Spleen (tissue), 11 donors: ENCODE measurements at regions not wholly inside any gene's neighbourhood (a gene's known extent, or its start where the extent isn't known, plus 50 kb on each side); places are given as distances from the start of the nearest gene placed in this dataset.

Source experiments
- DNase-seq: peaks from one replicate; pipeline ENCODE4 v3.0.0-alpha.2; 2020
- H3K27ac ChIP-seq, 8 donors: fragments of 200-600 bp; sonication (generic) in 7 of 8; 1 replicate in 4 of 8; 2 replicates in 4 of 8; pipeline versions ENCODE4 v1.5.0 to v1.8.0; 2016 to 2021; ENCODE audit warnings: inconsistent platforms in 4 of 8, mild to moderate bottlenecking in 4 of 8, moderate library complexity in 1 of 8
- H3K27me3 ChIP-seq, 7 donors: fragments of 200-600 bp; sonication (generic) in 6 of 7; replicated peaks in 1 of 7; 1 replicate in 4 of 7; 2 replicates in 3 of 7; pipeline versions ENCODE4 v1.5.0 to v1.8.0; 2016 to 2021; ENCODE audit warnings: inconsistent platforms in 3 of 7, mild to moderate bottlenecking in 1 of 7
- H3K36me3 ChIP-seq, 6 donors: fragments of 200-600 bp; sonication (generic) in 5 of 6; 1 replicate in 4 of 6; 2 replicates in 2 of 6; pipeline versions ENCODE4 v1.5.0 to v1.8.0; 2016 to 2021; ENCODE audit warnings: inconsistent platforms in 2 of 6
- H3K4me1 ChIP-seq, 6 donors: fragments of 200-600 bp; sonication (generic) in 5 of 6; 1 replicate in 3 of 6; 2 replicates in 3 of 6; pipeline versions ENCODE4 v1.5.0 to v1.8.0; 2016 to 2021; ENCODE audit warnings: inconsistent platforms in 3 of 6
- H3K4me3 ChIP-seq, 8 donors: fragments of 200-600 bp; sonication (generic) in 7 of 8; 1 replicate in 4 of 8; 2 replicates in 4 of 8; pipeline versions ENCODE4 v1.5.0 to v1.8.0; 2016 to 2021; ENCODE audit warnings: inconsistent platforms in 4 of 8, mild to moderate bottlenecking in 4 of 8, moderate library complexity in 2 of 8
- H3K9me3 ChIP-seq, 8 donors: fragments of 200-600 bp; sonication (generic) in 7 of 8; 1 replicate in 4 of 8; 2 replicates in 4 of 8; pipeline versions ENCODE4 v1.5.0 to v1.8.0; 2016 to 2021; ENCODE audit warnings: inconsistent platforms in 4 of 8
- POLR2A ChIP-seq, 3 donors: fragments of 450-650 bp; IDR thresholded peaks; one replicate each; pipeline ENCODE4 v1.5.1; 2017; ENCODE audit warnings: antibody characterized with exemption in 3 of 3, mild to moderate bottlenecking in 1 of 3
- POLR2AphosphoS5 ChIP-seq, 3 donors: sonication (generic); formaldehyde crosslinking; IDR thresholded peaks; one replicate each; pipeline ENCODE4 v1.5.1; 2017; ENCODE audit warnings: antibody characterized with exemption in 3 of 3
- WGBS, 5 donors: extraction: QIAGEN DNeasy Blood & Tissue Kit in 3 of 5; methylation state at CpG; one replicate each; pipeline versions ENCODE4 v1.1.5 to v1.1.7; 2013 to 2018; 5-methylcytosine and 5-hydroxymethylcytosine counted together
- intact Hi-C: fragments of 100-400 bp; cut with DNase I; formaldehyde crosslinking; loops from one replicate; pipeline ENCODE4 v1.15.0; 2023; ENCODE audit warnings: low total_unique reads
- TF ChIP-seq, protein P1 (sequence below), 11 experiments: fragments of 200-600 bp in 7 of 11; fragments of 450-650 bp in 4 of 11; sonication (generic) in 4 of 11; IDR thresholded peaks in 8 of 11; conservative IDR thresholded peaks in 3 of 11; 1 replicate in 7 of 11; 2 replicates in 4 of 11; pipeline versions ENCODE4 v1.4.0 to v1.8.0; 2016 to 2021; ENCODE audit warnings: antibody characterized with exemption in 11 of 11, inconsistent platforms in 4 of 11, mild to moderate bottlenecking in 1 of 11
- donor health status: healthy with polysubstance abuse.
- donor health status: DM: no; HTN: no; CAD: no; lungs with moderate emphysema.
- donor health status: DM: no; HTN: no; CAD: no.
- donor health status: Bipolar disorder and iron deficiency.
- donor health status: healthy.
- donor health status: DM: no; HTN: no; CAD: no.
- donor health status: DM: yes; HTN: yes; CAD: no.

DNA sequence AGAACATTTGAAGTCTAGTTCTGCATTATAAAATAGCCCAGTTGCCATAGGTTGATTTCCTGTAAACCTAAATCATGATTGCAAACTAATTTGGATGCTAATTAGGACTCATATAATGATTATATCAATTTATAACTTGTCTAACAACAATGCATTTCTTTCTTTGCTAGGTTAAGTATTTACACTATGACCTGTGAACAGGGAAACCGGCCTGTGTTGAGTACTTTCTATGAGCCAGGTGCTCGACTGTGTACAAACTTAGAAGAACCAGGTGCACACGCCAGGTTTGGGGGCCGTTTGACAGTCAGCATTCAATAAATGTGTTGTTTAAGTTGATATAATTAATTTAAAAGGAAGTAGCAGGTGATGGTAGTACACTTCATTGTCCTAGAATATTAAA, 203.1 kb downstream of the TM9SF2 start:
- WGBS, 5 donors = 78 to 92% (median 87%) methylated on average over 4 of the region's 4 CpGs
- no peak for DNase-seq
- Histone ChIP-seq H3K27ac (no peak overlapping the region), H3K27me3 (no peaks in the 10 kb centered on the region), H3K36me3 (no peaks in the 10 kb centered on the region), H3K9me3 (no peaks in the 10 kb centered on the region), H3K4me1 (no peaks in the 10 kb centered on the region), H3K4me3 (no peak overlapping the region)
- TF ChIP-seq, protein P1, sequence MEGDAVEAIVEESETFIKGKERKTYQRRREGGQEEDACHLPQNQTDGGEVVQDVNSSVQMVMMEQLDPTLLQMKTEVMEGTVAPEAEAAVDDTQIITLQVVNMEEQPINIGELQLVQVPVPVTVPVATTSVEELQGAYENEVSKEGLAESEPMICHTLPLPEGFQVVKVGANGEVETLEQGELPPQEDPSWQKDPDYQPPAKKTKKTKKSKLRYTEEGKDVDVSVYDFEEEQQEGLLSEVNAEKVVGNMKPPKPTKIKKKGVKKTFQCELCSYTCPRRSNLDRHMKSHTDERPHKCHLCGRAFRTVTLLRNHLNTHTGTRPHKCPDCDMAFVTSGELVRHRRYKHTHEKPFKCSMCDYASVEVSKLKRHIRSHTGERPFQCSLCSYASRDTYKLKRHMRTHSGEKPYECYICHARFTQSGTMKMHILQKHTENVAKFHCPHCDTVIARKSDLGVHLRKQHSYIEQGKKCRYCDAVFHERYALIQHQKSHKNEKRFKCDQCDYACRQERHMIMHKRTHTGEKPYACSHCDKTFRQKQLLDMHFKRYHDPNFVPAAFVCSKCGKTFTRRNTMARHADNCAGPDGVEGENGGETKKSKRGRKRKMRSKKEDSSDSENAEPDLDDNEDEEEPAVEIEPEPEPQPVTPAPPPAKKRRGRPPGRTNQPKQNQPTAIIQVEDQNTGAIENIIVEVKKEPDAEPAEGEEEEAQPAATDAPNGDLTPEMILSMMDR (IDR thresholded peaks at IDR 0.05 in 8 of 11, conservative IDR thresholded peaks at IDR 0.05 in 3 of 11) = no peak
- TF ChIP-seq POLR2A (IDR thresholded peaks at IDR 0.05) (no peak), POLR2AphosphoS5 (IDR thresholded peaks at IDR 0.05) (no peak)
- intact Hi-C loops = no loop called here

DNA sequence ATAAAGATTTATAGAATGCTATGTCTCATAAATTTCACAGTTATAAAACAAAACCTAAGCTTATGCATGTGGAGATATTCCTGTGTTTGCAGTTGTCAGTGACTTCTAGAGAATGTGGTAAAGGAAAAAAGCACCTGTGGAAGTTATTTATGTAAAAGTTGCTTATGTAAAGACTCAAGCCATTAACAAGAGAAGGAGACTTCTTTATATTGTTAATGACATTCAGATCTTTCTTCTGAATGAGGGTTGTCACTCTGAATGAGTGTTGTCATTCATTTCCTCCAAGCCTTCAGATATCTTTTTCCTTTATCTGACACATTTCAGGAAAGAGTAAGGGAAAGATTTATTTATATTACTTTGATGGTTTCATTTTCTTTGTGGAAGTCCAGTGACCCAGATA, 202.6 kb downstream of the TM9SF2 start:
- DNase-seq = no peak
- TF ChIP-seq, protein P1 (IDR thresholded peaks at IDR 0.05 in 8 of 11, conservative IDR thresholded peaks at IDR 0.05 in 3 of 11) = no peak
- TF ChIP-seq POLR2AphosphoS5 (IDR thresholded peaks at IDR 0.05) (no peak), POLR2A (IDR thresholded peaks at IDR 0.05) (no peak)
- Histone ChIP-seq H3K4me3 (no peak overlapping the region), H3K4me1 (no peaks in the 10 kb centered on the region), H3K9me3 (no peaks in the 10 kb centered on the region), H3K36me3 (no peaks in the 10 kb centered on the region), H3K27me3 (no peaks in the 10 kb centered on the region), H3K27ac (no peak overlapping the region)
- intact Hi-C loops = no loop called here

DNA sequence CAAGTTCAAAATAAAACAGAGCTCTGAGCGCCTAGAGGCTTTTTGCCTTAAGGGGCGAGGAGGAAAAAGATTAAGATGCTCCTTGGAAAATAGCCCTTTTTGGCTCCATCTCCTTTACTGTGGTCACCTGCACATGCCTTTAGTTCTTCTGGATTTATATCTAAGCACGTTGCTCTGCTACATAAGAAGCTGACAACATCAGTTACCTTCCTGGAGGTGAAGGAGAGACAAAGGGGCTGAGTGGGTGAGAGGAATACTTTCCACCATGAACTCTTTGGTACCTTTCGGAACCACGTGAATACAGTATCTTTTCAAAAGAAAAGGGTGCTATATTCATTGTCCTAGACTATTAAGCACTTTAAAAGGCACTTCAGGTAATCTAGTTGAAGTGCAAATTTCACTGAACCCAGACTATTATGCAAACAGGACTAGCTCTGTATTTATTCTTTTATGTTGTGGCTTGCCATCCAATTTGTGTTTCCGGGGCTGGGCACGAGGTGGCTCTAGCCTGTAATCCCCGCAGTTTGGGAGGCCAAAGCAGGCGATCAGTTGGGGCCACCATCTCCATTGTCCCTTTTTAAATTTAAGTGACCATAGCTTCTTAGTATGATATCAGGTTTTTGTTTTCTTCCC, 201.5 kb downstream of the TM9SF2 start:
- TF ChIP-seq POLR2AphosphoS5 (IDR thresholded peaks at IDR 0.05) (no peak), POLR2A (IDR thresholded peaks at IDR 0.05) (no peak)
- TF ChIP-seq, protein P1 (IDR thresholded peaks at IDR 0.05 in 8 of 11, conservative IDR thresholded peaks at IDR 0.05 in 3 of 11) = no peak
- H3K4me3 ChIP-seq = no peak overlapping the region
- WGBS, 5 donors = 88 to 92% (median 89%) methylated on average over 9 of the region's 9 CpGs
- H3K36me3 ChIP-seq = no peaks in the 10 kb centered on the region
- no peaks in the 10 kb centered on the region for H3K27me3 ChIP-seq
- no peak overlapping the region for H3K27ac ChIP-seq
- no peaks in the 10 kb centered on the region for H3K4me1 ChIP-seq
- no peaks in the 10 kb centered on the region for H3K9me3 ChIP-seq
- intact Hi-C loops = no loop called here
- DNase-seq = no peak

DNA sequence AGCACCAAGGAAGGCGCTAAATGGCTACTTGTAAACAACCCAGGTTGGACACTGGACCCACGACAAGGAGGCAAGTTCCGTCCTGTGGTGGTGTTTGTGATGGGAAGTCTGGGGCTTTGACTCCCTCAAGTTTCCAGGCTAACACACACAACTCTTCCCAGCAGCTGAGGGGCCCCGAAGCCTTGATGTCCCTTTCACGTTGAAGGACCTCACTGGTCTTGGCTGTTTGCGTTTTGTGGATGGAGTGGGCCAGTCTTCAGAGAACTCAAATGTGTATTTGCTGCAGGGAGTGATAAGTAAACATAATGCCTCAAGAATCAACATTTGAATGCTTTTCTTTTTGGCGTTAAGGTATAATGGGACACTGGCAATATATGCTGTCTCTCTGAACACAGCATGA, 199.2 kb downstream of the TM9SF2 start:
- intact Hi-C loops = no loop called here
- DNase-seq = no peak
- H3K9me3 ChIP-seq = no peaks in the 10 kb centered on the region
- 93 to 97% (median 95%) methylated on average over 7 of the region's 7 CpGs for WGBS, 5 donors
- H3K4me3 ChIP-seq = no peak overlapping the region
- H3K36me3 ChIP-seq = no peaks in the 10 kb centered on the region
- H3K27me3 ChIP-seq = no peaks in the 10 kb centered on the region
- H3K4me1 ChIP-seq = no peaks in the 10 kb centered on the region
- no peak overlapping the region for H3K27ac ChIP-seq
- TF ChIP-seq POLR2AphosphoS5 (IDR thresholded peaks at IDR 0.05) (no peak), POLR2A (IDR thresholded peaks at IDR 0.05) (no peak)
- TF ChIP-seq, protein P1 (IDR thresholded peaks at IDR 0.05 in 8 of 11, conservative IDR thresholded peaks at IDR 0.05 in 3 of 11) = no peak
